ENCODE measurements at regions not wholly inside any gene's neighbourhood (a gene's known extent, or its start where the extent isn't known, plus 50 kb on each side); places are given as distances from the start of the nearest gene placed in this dataset.

- Histone ChIP-seq H2AFZ (ENCODE audit: low read depth, low read length) (no peak overlapping the region), H3K9me2 (ENCODE audit: insufficient read depth, low read length) (no peaks in the 10 kb centered on the region), H3K79me2 (replicated peaks; ENCODE audit: insufficient read depth, low read length) (no peaks in the 10 kb centered on the region), H3K36me3 (ENCODE audit: insufficient read depth, low read length) (no peaks in the 10 kb centered on the region), H3F3A (ENCODE audit: insufficient read depth, low read length, poor library complexity, severe bottlenecking) (no peaks in the 10 kb centered on the region), H4K20me1 (ENCODE audit: insufficient read depth) (no peaks in the 10 kb centered on the region), H3K27ac (ENCODE audit: low read length) (no peak overlapping the region), H3K4me3 (ENCODE audit: low read length) (no peak overlapping the region), H3K9ac (ENCODE audit: low read length) (no peak overlapping the region), H3K4me2 (ENCODE audit: low read length) (no peak overlapping the region), H3K9me3 (ENCODE audit: low read length) (no peaks in the 10 kb centered on the region), H3K27me3 (ENCODE audit: insufficient read depth, low read depth, low read length) (no peaks in the 10 kb centered on the region)
- TF ChIP-seq, protein P1, sequence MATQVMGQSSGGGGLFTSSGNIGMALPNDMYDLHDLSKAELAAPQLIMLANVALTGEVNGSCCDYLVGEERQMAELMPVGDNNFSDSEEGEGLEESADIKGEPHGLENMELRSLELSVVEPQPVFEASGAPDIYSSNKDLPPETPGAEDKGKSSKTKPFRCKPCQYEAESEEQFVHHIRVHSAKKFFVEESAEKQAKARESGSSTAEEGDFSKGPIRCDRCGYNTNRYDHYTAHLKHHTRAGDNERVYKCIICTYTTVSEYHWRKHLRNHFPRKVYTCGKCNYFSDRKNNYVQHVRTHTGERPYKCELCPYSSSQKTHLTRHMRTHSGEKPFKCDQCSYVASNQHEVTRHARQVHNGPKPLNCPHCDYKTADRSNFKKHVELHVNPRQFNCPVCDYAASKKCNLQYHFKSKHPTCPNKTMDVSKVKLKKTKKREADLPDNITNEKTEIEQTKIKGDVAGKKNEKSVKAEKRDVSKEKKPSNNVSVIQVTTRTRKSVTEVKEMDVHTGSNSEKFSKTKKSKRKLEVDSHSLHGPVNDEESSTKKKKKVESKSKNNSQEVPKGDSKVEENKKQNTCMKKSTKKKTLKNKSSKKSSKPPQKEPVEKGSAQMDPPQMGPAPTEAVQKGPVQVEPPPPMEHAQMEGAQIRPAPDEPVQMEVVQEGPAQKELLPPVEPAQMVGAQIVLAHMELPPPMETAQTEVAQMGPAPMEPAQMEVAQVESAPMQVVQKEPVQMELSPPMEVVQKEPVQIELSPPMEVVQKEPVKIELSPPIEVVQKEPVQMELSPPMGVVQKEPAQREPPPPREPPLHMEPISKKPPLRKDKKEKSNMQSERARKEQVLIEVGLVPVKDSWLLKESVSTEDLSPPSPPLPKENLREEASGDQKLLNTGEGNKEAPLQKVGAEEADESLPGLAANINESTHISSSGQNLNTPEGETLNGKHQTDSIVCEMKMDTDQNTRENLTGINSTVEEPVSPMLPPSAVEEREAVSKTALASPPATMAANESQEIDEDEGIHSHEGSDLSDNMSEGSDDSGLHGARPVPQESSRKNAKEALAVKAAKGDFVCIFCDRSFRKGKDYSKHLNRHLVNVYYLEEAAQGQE (IDR thresholded peaks at IDR 0.05; ENCODE audit: borderline replicate concordance), result no peak
- TF ChIP-seq TAF1 (IDR thresholded peaks at IDR 0.05; ENCODE audit: low read depth) (no peak), MXI1 (conservative IDR thresholded peaks at IDR 0.05; ENCODE audit: poor library complexity, severe bottlenecking) (no peak), SMC3 (conservative IDR thresholded peaks at IDR 0.05; ENCODE audit: poor library complexity) (no peak), CTCF (IDR thresholded peaks at IDR 0.05; ENCODE audit: poor library complexity, severe bottlenecking) (no peak), EZH2 (IDR thresholded peaks at IDR 0.05; ENCODE audit: borderline replicate concordance, insufficient read depth, low read length, poor library complexity, severe bottlenecking) (no peak), POLR2AphosphoS5 (IDR thresholded peaks at IDR 0.05) (no peak), EP300 (conservative IDR thresholded peaks at IDR 0.05; ENCODE audit: poor library complexity, severe bottlenecking) (no peak), RAD21 (conservative IDR thresholded peaks at IDR 0.05) (no peak)
These were observed 278.1 kb upstream of the SEL1L start for GRCh38 chr14:81811705-81812269.

- H3K27me3 ChIP-seq (ENCODE audit: insufficient read depth, low read depth, low read length), result no peaks in the 10 kb centered on the region
- H2AFZ ChIP-seq (ENCODE audit: low read depth, low read length), result no peak overlapping the region
- no peaks in the 10 kb centered on the region for H3K9me2 ChIP-seq (ENCODE audit: insufficient read depth, low read length)
- H4K20me1 ChIP-seq (ENCODE audit: insufficient read depth), result no peaks in the 10 kb centered on the region
- no peaks in the 10 kb centered on the region for H3K79me2 ChIP-seq (replicated peaks; ENCODE audit: insufficient read depth, low read length)
- no peaks in the 10 kb centered on the region for H3F3A ChIP-seq (ENCODE audit: insufficient read depth, low read length, poor library complexity, severe bottlenecking)
- H3K9me3 ChIP-seq (ENCODE audit: low read length), result no peaks in the 10 kb centered on the region
- TF ChIP-seq, protein P1 (IDR thresholded peaks at IDR 0.05; ENCODE audit: borderline replicate concordance), result no peak
- TF ChIP-seq EZH2 (IDR thresholded peaks at IDR 0.05; ENCODE audit: borderline replicate concordance, insufficient read depth, low read length, poor library complexity, severe bottlenecking) (no peak), MXI1 (conservative IDR thresholded peaks at IDR 0.05; ENCODE audit: poor library complexity, severe bottlenecking) (no peak), POLR2AphosphoS5 (IDR thresholded peaks at IDR 0.05) (no peak), RAD21 (conservative IDR thresholded peaks at IDR 0.05) (no peak), EP300 (conservative IDR thresholded peaks at IDR 0.05; ENCODE audit: poor library complexity, severe bottlenecking) (no peak), SMC3 (conservative IDR thresholded peaks at IDR 0.05; ENCODE audit: poor library complexity) (no peak), CTCF (IDR thresholded peaks at IDR 0.05; ENCODE audit: poor library complexity, severe bottlenecking) (no peak), TAF1 (IDR thresholded peaks at IDR 0.05; ENCODE audit: low read depth) (no peak)
- H3K36me3 ChIP-seq (ENCODE audit: insufficient read depth, low read length), result no peaks in the 10 kb centered on the region
- no peak overlapping the region for H3K9ac ChIP-seq (ENCODE audit: low read length)
- no peak overlapping the region for H3K27ac ChIP-seq (ENCODE audit: low read length)
- no peak overlapping the region for H3K4me2 ChIP-seq (ENCODE audit: low read length)
- no peak overlapping the region for H3K4me3 ChIP-seq (ENCODE audit: low read length)
These were observed 284.6 kb upstream of the SEL1L start for GRCh38 chr14:81818271-81818670.
